ENCODE measurements at regions not wholly inside any gene's neighbourhood (a gene's known extent, or its start where the extent isn't known, plus 50 kb on each side); places are given as distances from the start of the nearest gene placed in this dataset.

GRCh38 chrX:113275804-113276203 is 435.2 kb upstream of the AMOT start:
- TF ChIP-seq ZNF549 (CRISPR knock-in tag; IDR thresholded peaks at IDR 0.05): no peak
- no peak for TF ChIP-seq ZNF674 (CRISPR knock-in tag; IDR thresholded peaks at IDR 0.05; ENCODE audit: low read depth)
